Trophoblast cell (in vitro differentiated cells and primary cell): ENCODE measurements at regions not wholly inside any gene's neighbourhood (a gene's known extent, or its start where the extent isn't known, plus 50 kb on each side); places are given as distances from the start of the nearest gene placed in this dataset.

Experiments used
- DNase-seq, 2 donors: peaks; one replicate each; pipeline ENCODE4 v3.0.0-alpha.2; 2016
- H2AFZ ChIP-seq: 2 replicates; pipeline ENCODE4 v1.6.1; 2013; ENCODE audit warnings: low read length, moderate library complexity, mild to moderate bottlenecking; ENCODE audit not compliant: insufficient read depth, poor library complexity
- H2AK5ac ChIP-seq: 2 replicates; pipeline ENCODE4 v1.6.1; 2013; ENCODE audit warnings: mild to moderate bottlenecking, low read length
- H2BK120ac ChIP-seq: 2 replicates; pipeline ENCODE4 v1.6.1; 2013; ENCODE audit warnings: low read length, mild to moderate bottlenecking, moderate library complexity; ENCODE audit not compliant: insufficient read depth, poor library complexity
- H2BK12ac ChIP-seq: 2 replicates; pipeline ENCODE4 v1.6.1; 2013; ENCODE audit warnings: mild to moderate bottlenecking, low read length, moderate library complexity
- H2BK5ac ChIP-seq: 2 replicates; pipeline ENCODE4 v1.6.1; 2013; ENCODE audit warnings: low read length, low read depth, moderate library complexity, mild to moderate bottlenecking; ENCODE audit not compliant: poor library complexity
- H3K14ac ChIP-seq: 2 replicates; pipeline ENCODE4 v1.6.1; 2013; ENCODE audit warnings: mild to moderate bottlenecking, low read length
- H3K18ac ChIP-seq: 2 replicates; pipeline ENCODE4 v1.6.1; 2013; ENCODE audit warnings: mild to moderate bottlenecking, low read length
- H3K23ac ChIP-seq: 2 replicates; pipeline ENCODE4 v1.6.1; 2013; ENCODE audit warnings: low read length
- H3K27ac ChIP-seq: 2 replicates; pipeline ENCODE4 v1.5.1; 2013; ENCODE audit warnings: low read depth, mild to moderate bottlenecking, inconsistent platforms, low read length, moderate library complexity
- H3K27me3 ChIP-seq: 2 replicates; pipeline ENCODE4 v1.6.1; 2013; ENCODE audit warnings: inconsistent platforms, mild to moderate bottlenecking, low read length, moderate library complexity; ENCODE audit not compliant: insufficient read depth
- H3K36me3 ChIP-seq, 2 experiments: 1 replicate in 1 of 2; 2 replicates in 1 of 2; pipeline ENCODE4 v1.6.1; 2013; ENCODE audit warnings: low read length in 2 of 2, mild to moderate bottlenecking in 2 of 2, moderate library complexity in 1 of 2; ENCODE audit not compliant: insufficient read depth in 2 of 2, control insufficient read depth in 1 of 2
- H3K4ac ChIP-seq: 2 replicates; pipeline ENCODE4 v1.6.1; 2013; ENCODE audit warnings: low read depth, mild to moderate bottlenecking, low read length, moderate library complexity
- H3K4me1 ChIP-seq, 2 experiments: 1 replicate in 1 of 2; 2 replicates in 1 of 2; pipeline ENCODE4 v1.6.1; 2013; ENCODE audit warnings: low read length in 2 of 2, mild to moderate bottlenecking in 2 of 2, moderate library complexity in 1 of 2; ENCODE audit not compliant: insufficient read depth in 2 of 2, control insufficient read depth in 1 of 2
- H3K4me2 ChIP-seq: 2 replicates; pipeline ENCODE4 v1.6.1; 2013; ENCODE audit warnings: inconsistent platforms, mild to moderate bottlenecking, low read length, moderate library complexity
- H3K4me3 ChIP-seq: 2 replicates; pipeline ENCODE4 v1.5.1; 2013; ENCODE audit warnings: mild to moderate bottlenecking, low read depth, low read length, inconsistent platforms
- H3K79me1 ChIP-seq: one replicate; pipeline ENCODE4 v1.6.1; 2013; ENCODE audit warnings: low read length
- H3K79me2 ChIP-seq: 2 replicates; pipeline ENCODE4 v1.6.1; 2013; ENCODE audit warnings: low read length, mild to moderate bottlenecking; ENCODE audit not compliant: control insufficient read depth, insufficient read depth, poor library complexity
- H3K9ac ChIP-seq: 2 replicates; pipeline ENCODE4 v1.6.1; 2013; ENCODE audit warnings: mild to moderate bottlenecking, low read length
- H3K9me3 ChIP-seq: 2 replicates; pipeline ENCODE4 v1.6.1; 2013; ENCODE audit warnings: low read depth, mild to moderate bottlenecking, control low read depth, inconsistent platforms, low read length; ENCODE audit not compliant: insufficient read depth
- H4K12ac ChIP-seq: 2 replicates; pipeline ENCODE4 v1.6.1; 2013; ENCODE audit warnings: low read depth, mild to moderate bottlenecking, low read length, moderate library complexity
- H4K8ac ChIP-seq: 2 replicates; pipeline ENCODE4 v1.6.1; 2013; ENCODE audit warnings: low read depth, mild to moderate bottlenecking, low read length, moderate library complexity
- H4K91ac ChIP-seq: one replicate; pipeline ENCODE4 v1.6.1; 2013; ENCODE audit warnings: low read depth, mild to moderate bottlenecking, low read length, moderate library complexity
- WGBS: extraction: QIAGEN DNeasy Blood & Tissue Kit; methylation state at CpG from one replicate; pipeline ENCODE4 v1.1.7; 2013; ENCODE audit warnings: missing lambda C conversion rate; ENCODE audit not compliant: insufficient read length, insufficient coverage; ENCODE audit errors: extremely low coverage; 5-methylcytosine and 5-hydroxymethylcytosine counted together

DNA sequence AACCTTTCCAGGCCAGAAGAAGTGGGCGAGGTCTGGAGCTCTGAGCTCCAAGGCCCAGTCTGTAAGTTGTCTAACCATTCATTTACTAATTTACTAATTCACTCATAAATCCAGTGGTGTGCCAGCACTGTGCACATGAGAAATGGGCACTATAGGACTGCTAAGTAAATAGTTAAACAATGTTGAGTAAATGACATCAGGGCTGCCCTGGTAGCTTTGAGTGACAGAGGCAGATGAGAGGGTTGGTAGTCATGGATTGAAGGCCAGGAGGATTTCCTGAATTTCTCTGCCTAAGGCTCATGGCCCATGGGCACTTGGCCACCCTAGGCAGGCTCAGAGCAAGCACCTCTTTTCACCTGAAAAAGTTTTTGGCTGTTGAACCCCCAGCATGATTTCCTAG, 216.9 kb upstream of the RXFP2 start:
- no peak overlapping the region for H3K4me2 ChIP-seq
- H3K79me2 ChIP-seq = no peaks in the 10 kb centered on the region
- no peaks in the 10 kb centered on the region for H3K79me1 ChIP-seq
- H2BK120ac ChIP-seq = no peak overlapping the region
- no peak overlapping the region for H3K9ac ChIP-seq
- no CpG with 5 or more reads among the region's 1 CpG for WGBS
- no peak overlapping the region for H3K23ac ChIP-seq
- H3K18ac ChIP-seq = no peak overlapping the region
- no peaks in the 10 kb centered on the region for H3K36me3 ChIP-seq
- no peaks in the 10 kb centered on the region for H3K4me1 ChIP-seq
- DNase-seq = no peak
- no peak overlapping the region for H3K4me3 ChIP-seq
- H2BK5ac ChIP-seq = no peak overlapping the region
- no peak overlapping the region for H4K91ac ChIP-seq
- no peaks in the 10 kb centered on the region for H3K27me3 ChIP-seq
- H3K14ac ChIP-seq = no peak overlapping the region
- no peak overlapping the region for H3K27ac ChIP-seq
- H2AK5ac ChIP-seq = no peak overlapping the region
- H3K4ac ChIP-seq = no peak overlapping the region
- no peaks in the 10 kb centered on the region for H3K9me3 ChIP-seq
- H4K12ac ChIP-seq = no peak overlapping the region
- H4K8ac ChIP-seq = no peak overlapping the region
- H2BK12ac ChIP-seq = no peak overlapping the region
- no peak overlapping the region for H2AFZ ChIP-seq

DNA sequence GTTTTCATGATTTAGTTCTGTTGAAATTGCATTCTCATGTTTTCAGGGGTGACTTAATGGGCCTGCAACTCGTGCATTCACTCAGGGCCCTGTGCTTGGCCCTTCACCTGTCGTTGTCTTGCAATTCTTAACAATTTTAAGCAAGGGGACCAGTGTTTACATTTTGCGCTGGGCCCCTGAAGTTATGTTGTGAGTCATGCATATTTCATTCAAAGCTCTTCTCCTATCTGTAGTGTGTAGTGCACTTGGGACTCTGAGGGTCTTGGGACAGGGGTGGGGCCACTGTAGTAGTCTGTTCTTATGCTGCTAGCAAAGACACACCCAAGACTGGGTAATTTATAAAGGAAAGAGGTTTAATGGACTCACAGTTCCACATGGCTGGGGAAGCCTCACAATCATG, 211.2 kb upstream of the RXFP2 start:
- Histone ChIP-seq H3K27ac (no peak overlapping the region), H4K91ac (no peak overlapping the region), H3K9ac (no peak overlapping the region), H3K4me1 (no peaks in the 10 kb centered on the region), H3K27me3 (no peaks in the 10 kb centered on the region), H3K9me3 (no peaks in the 10 kb centered on the region), H2BK5ac (no peak overlapping the region), H3K4me3 (no peak overlapping the region), H3K4ac (no peak overlapping the region), H3K79me2 (no peaks in the 10 kb centered on the region), H3K23ac (no peak overlapping the region), H2AFZ (no peak overlapping the region), H3K36me3 (no peaks in the 10 kb centered on the region), H3K14ac (no peak overlapping the region), H4K12ac (no peak overlapping the region), H3K4me2 (no peak overlapping the region), H3K79me1 (no peaks in the 10 kb centered on the region), H2AK5ac (no peak overlapping the region), H3K18ac (no peak overlapping the region), H2BK120ac (no peak overlapping the region), H2BK12ac (no peak overlapping the region), H4K8ac (no peak overlapping the region)
- no peak for DNase-seq
- WGBS = no CpG with 5 or more reads among the region's 3 CpGs

DNA sequence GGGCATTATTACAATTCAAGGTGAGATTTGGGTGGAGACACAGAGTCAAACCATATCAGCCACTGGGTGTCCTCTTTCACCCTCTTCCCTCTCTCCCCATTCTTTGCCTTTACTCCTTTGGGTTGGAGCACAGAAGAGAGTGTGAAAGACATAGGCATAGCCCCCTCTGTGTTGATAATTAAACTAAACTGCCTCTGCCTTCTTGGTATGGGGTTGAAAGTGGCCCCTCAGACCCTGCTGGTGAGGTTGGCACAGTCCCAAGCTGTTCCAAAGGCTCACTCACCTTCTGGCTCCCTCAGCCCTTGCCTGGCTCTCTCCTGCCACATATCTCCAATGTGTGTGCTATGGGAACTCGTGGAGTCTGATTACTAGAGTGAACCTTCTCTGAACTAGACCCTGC, 210.6 kb upstream of the RXFP2 start:
- Histone ChIP-seq H3K36me3 (no peaks in the 10 kb centered on the region), H3K4me2 (no peak overlapping the region), H2BK120ac (no peak overlapping the region), H3K9me3 (no peaks in the 10 kb centered on the region), H4K12ac (no peak overlapping the region), H3K14ac (no peak overlapping the region), H2AK5ac (no peak overlapping the region), H3K4me3 (no peak overlapping the region), H3K4ac (no peak overlapping the region), H4K91ac (no peak overlapping the region), H3K79me2 (no peaks in the 10 kb centered on the region), H4K8ac (no peak overlapping the region), H3K4me1 (no peaks in the 10 kb centered on the region), H2AFZ (no peak overlapping the region), H2BK5ac (no peak overlapping the region), H2BK12ac (no peak overlapping the region), H3K79me1 (no peaks in the 10 kb centered on the region), H3K18ac (no peak overlapping the region), H3K27ac (no peak overlapping the region), H3K9ac (no peak overlapping the region), H3K23ac (no peak overlapping the region), H3K27me3 (no peaks in the 10 kb centered on the region)
- no peak for DNase-seq
- no CpG with 5 or more reads among the region's 1 CpG for WGBS

DNA sequence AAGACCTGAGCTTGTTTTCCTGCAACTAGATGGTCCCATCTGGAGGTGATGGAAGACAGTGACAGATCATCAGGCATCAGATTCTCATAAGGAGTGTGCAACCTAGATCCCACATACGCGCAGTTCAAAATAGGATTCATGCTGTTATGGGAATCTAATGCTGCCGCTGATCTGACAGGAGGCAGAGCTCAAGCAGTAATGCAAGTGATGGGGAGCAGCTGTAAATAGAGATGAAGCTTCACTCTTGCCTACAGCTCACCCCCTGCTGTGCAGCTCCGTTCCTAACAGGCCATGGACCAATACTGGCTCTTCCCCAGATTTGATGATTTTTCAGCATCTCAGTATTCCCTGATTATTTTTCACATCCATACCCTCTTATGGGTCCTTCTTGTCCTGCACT, 208.4 kb upstream of the RXFP2 start:
- Histone ChIP-seq H3K4me3 (no peak overlapping the region), H3K23ac (no peak overlapping the region), H3K18ac (no peak overlapping the region)

More for the DNA sequence above, 208.4 kb upstream of the RXFP2 start:
- H4K8ac ChIP-seq = no peak overlapping the region
- no peak overlapping the region for H3K14ac ChIP-seq
- H4K12ac ChIP-seq = no peak overlapping the region
- no peak overlapping the region for H3K4me2 ChIP-seq
- no CpG with 5 or more reads among the region's 4 CpGs for WGBS
- no peak overlapping the region for H3K27ac ChIP-seq
- H2AK5ac ChIP-seq = no peak overlapping the region
- no peaks in the 10 kb centered on the region for H3K27me3 ChIP-seq
- H2AFZ ChIP-seq = no peak overlapping the region
- no peak overlapping the region for H4K91ac ChIP-seq
- H3K79me1 ChIP-seq = no peaks in the 10 kb centered on the region
- H3K36me3 ChIP-seq = no peaks in the 10 kb centered on the region
- H3K79me2 ChIP-seq = no peaks in the 10 kb centered on the region
- no peak overlapping the region for H2BK12ac ChIP-seq
- no peaks in the 10 kb centered on the region for H3K9me3 ChIP-seq
- no peak overlapping the region for H2BK5ac ChIP-seq
- no peak overlapping the region for H3K9ac ChIP-seq
- no peaks in the 10 kb centered on the region for H3K4me1 ChIP-seq
- no peak for DNase-seq
- H3K4ac ChIP-seq = no peak overlapping the region
- H2BK120ac ChIP-seq = no peak overlapping the region
